IPS-NIHi11 (cell line): ENCODE measurements at regions not wholly inside any gene's neighbourhood (a gene's known extent, or its start where the extent isn't known, plus 50 kb on each side); places are given as distances from the start of the nearest gene placed in this dataset.
A peak's percentile ranks its signal among the peaks of the same experiment; 100 is the strongest.

Source experiments
- DNase-seq: peaks from one replicate; pipeline ENCODE4 v3.0.0; 2012; ENCODE audit warnings: mixed read lengths, low spot score

DNA sequence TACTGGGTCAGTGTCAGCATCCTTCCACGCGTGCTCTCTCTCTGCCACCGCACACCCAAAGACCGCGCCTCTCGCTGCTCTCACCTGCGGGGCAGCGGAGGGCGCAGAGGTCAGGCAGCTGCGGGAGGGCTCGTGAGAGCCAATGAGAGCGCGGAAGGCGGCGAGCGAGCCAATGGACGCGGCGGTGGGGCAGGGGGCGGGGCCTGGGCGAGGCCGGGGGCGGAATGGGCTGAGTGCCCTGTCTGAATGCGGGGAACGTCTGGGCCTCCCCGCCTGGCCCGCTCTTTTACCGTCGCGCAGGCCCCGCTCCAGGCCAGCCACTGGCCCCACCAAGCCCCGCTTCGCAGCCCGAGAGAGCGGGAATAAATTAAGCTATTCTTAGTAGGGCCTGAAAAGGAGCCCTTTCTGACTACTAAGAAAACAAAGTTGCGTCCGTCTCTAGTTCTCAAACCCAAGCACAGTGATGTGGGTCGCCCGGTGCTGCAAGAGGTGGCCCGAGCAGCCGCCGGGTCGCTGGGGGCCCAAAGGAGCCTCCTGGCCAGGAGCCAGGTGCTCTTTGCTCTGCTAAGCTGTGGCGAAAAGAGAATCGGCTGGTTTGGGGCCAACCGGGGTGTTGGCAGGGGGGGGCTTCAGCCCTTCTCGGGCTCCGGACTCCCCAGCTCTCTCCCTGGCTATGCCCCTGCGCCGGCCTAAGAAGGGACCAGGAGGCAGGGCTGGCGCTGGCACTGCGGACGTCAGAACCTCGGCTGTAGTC, 81.1 kb upstream of the GLI2 start:
- peak; percentile 80 for DNase-seq

DNA sequence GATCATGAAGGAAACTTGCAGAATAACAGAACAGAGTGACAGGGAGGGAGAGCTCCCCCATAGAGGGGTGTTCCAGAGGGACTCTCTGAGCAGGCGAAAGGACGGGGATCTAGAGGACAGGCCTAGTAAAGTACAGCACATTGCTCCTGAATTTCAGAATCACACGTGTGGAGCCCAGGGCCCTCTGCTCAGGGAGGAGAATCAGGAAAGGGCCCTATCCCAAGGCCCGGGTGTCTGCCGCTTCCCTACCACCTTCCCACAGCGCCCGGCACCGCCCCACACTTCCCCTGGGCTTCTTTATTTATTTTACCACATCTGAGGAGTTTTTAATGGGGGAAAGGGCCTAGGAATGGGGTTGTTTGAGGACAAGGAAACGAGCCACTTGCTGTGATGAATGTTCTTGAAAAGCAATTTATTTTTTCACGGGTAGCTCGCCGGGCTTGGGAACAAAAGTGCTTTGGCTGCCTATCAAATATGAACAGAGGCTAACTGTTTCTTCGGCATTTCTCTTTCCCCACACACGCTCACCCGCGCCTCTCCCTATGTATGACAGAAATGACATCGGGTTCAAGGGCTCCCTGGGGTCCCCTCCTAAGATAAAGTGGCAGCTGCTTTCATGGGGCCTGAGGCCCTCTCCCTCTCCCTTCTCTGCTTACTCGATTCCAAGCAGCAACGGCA, 79.3 kb upstream of the GLI2 start:
- DNase-seq, result no peak

DNA sequence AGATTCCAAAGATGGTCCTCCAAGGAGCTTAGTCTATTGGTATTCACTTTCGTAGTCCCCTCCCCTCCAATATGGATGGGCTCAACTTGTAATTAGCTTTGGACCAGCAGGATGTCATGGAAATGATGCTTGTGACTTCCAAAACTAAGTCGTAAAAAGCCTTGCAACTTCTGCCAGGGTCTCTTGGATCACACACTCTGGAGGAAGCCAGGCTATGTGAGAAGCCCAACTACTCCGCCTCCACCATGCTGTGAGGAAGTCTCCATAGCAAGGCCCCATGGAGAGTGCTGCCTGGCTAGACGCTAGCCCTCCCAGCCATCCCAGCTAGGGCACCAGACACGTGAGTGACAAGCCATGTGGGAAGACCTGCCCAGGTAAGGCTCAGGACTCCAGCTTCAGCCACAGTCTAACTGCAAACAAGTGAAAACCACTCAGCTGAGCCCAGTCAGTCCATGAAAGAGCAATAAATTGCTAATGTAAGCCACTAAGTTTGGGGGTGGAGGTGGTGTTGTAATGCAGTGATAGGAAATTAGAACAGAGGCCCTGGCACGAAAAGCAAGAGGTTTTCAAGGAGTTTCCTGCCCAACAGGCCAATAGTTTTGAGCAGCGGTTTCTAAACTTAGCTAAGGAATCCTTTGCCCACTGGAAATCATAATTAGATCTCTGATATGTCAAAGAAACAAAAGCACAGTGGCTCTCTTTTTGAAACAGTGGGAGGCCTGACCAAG, 77.5 kb upstream of the GLI2 start:
- no peak for DNase-seq

DNA sequence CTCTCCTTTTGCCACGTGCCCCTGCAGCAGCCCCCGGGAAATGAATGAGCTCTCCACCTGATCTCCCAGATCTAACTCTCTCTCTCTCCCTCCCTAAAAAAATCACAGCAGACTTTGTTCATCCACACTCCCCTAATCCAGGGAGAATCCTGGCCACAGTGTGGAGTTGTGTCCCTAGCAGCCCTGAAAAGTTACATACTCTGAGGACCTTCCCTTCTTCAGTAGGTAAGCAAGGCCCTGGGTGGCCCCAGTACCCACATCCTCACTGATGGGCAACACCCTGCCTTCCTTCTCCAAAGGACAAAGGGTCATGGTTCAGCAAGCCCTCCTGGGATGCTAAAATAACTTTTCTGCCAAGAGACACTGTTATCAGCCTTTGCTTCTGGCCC, 76.9 kb upstream of the GLI2 start:
- DNase-seq, result no peak

- no peak for DNase-seq
Observed at GRCh38 chr2:120659275-120659977, 76.2 kb upstream of the GLI2 start.

- DNase-seq, result no peak
Observed at GRCh38 chr2:120660056-120660694, 75.5 kb upstream of the GLI2 start.

GRCh38 chr2:120660771-120661459, 74.8 kb upstream of the GLI2 start:
- no peak for DNase-seq

- DNase-seq, result peak; percentile 71
Observed at GRCh38 chr2:120661551-120661950, 74.1 kb upstream of the GLI2 start.

DNA sequence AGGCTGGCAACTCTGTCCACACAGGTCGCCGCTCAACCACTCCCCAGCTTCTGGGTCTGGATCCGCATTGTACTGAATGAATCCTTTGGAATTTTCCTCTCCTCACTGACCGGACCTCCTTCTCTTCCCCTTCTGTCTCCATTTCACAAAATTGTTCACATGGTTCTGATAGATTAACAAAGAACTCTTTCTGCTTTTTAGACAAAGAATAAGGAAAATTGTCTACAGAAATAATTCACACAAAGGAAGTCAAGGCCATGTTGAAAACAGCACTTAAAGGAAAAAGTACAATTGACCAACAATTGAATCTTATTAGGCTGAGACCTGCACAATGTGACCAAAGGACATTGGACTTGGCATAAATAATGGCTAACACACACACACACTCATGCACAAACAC, 73.6 kb upstream of the GLI2 start:
- DNase-seq, result no peak

- no peak for DNase-seq
Observed at GRCh38 chr2:120662746-120663145, 72.9 kb upstream of the GLI2 start.

DNA sequence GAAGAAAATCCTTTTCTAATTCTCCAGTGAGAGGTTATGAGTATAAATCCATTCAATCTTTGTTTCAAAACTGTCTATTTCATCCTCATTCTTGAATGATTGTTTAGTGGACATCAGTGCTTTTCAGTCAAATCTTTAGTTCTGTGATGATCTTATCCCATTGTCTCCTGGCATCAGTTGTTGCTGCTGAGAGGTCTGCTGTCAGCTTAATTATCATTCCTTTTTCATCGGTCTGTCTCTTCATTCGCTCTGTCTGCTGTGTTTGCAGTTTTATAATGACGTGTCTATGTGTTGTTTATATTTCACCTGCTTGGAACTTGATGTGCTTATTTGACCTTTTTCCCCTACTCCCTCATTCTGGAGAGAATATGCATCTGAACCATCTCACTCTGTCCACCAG, 69.2 kb upstream of the GLI2 start:
- no peak for DNase-seq

DNA sequence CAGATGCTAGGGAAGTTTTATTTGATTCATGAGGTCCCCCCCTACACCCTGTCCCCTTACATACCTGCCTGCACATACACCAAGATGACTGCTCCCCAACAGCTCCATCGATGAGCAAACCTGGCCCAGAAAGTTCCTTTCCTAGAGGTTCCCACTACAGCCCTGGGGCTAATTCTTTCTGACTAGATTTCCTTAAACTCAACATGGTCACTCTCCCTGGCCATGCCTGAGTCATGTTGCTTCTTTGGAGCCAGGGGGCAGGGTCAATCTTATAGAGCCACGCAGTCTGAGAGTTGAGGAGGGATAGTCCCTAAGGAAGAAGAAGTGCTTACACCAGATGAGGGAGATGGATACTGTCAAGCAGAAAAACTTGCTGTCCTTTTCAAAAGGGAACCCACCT, 67.7 kb upstream of the GLI2 start:
- no peak for DNase-seq

DNA sequence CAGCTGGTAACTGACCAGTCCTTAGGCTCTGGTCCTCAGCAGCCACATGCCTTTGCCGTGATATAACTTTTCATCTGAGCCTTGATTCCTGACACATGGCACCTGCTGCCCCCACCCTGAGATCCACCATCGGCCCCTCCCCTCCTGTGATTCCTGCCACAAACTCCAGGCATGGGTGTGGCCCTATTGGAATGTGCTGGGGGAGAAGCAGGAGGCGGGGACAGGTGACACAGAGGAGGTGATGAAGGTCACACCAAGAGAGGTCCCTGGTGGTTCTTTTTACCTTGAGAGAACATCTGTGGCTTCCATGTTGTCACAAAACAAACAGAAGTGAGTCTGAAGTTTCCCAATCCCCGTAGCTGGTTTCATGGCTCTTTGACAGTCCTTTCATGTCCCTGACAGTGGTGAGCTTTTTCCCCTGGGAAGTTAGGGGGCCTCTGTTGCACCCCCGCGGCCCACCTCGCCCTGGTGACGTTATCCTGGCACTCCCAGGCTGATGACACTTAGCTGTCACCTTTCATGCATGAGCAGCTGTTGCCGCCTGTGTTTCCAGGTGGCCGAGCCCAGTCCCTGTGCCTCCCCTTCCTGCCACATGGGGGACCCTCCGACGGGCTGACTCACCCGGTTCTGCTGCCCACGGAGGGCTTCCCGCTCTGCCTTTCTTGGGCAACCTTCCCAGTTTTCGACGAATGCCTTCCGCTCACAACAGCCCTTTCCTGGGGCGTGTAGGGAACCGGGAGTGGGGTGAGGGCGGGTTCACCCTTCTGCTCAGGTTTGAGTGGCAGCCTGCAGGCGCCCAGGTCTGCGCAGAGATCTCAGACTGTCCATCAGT, 66.3 kb upstream of the GLI2 start:
- peak; percentile 74 for DNase-seq

DNA sequence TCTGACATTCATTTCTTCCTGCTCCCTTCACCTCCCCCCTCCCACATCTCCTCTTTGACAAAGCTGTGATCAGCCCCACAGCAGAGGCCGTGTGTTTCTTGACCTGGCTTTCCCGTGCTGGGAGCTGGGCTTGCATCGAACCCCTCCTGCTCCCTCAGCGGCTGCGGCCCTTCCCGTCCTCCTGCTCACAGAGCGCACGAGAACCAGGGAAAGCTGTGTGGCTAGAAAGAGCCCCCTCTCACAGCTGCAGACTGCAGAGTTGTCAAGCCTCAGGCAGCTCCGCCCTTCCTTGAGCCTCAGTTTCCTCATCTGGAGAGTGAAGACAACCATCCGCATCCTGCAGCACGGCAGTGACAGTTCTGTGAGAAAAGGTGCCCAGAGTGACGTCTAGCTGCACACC, 65.7 kb upstream of the GLI2 start:
- no peak for DNase-seq

DNA sequence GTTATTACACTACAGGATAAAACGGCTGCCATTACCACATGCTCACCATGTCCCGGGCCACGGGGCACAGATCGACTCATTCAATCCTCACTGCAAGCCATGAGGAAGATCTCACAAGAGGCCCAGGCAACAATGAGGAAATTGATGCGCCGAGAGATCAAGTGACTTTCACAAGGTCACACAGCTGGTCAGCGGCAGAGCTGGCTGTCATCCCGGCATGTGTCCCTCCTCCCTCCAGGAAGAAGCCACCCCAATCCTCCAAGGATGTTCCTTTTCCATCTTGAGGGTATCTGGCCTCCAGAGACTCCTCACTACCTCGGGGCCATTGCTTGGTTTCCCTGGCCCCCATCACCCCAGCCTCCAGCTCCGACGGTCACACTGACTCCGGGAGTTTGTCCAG, 65.3 kb upstream of the GLI2 start:
- DNase-seq, result no peak

GRCh38 chr2:120670771-120671480, 64.7 kb upstream of the GLI2 start:
- no peak for DNase-seq

DNA sequence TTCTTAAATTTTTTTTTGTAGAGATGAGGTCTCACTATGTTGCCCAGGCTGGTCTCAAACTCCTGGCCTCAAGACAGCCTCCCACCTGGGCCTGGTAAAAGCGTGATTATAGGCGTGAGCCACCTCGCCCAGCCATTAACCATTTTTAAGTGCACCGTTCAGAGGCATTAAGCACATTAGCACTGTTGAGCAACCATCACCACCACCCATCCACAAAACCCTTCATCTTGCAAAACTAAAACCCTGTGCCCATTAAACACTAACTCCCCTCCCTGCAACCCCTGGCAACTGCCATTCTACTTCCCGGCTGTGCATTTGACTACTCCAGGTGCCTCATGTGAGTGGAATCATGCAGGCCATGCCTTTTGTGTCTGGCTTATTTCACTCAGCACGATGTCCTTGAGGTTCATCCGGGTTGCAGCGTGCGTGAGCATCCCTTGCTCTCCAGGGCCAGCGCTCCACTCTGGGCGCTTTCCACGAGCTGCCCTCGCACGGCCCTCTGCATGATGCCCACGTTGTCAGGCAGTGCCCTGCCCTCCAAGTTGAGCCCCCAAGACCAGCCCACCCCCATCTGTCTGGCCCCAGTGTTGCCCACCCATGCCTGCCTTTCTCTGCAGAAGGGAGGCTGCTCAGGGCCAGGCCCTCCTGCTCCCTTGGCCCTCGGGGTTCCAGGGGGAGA, 63.0 kb upstream of the GLI2 start:
- no peak for DNase-seq

DNA sequence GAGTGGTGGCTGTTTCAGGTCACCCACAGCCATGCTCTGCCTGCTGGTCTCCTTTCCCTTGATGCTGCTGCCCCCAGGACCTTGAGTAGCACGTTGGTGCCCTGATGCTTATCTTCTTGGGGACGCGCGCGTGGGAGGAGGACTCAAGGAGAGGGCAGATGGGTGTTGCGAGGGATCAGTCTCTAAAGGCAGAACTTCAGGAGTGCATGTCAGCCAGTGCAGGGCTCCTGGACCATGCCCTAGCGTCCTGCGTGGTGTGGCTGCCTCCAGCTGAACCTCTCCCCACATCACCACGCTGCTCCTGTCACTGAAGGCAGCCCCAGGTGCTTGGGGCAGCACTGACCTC, 62.5 kb upstream of the GLI2 start:
- no peak for DNase-seq

DNA sequence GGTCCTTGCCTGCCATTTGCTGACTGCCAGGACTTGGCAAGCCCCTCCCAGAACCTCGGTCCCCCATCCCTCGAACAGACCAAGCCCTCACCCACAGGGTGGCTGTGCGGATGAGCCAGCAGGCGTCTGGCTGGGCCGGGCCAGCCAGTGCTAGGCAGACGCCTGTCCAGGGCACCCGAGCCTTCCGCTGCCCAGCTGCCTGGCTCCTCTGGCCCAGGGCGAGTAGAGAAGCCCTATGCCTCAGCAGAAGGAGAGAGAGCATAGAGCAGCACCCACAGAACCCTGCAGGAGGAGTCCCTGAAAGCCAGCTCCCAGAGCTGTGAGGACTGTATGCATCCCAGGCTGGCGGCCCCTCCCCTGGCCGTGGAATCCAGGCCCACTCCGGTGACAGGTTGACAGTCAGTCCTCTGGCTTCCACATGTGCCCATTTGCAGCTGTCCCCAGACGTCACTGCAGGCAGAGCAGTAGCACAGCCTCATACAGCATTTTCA, 62.1 kb upstream of the GLI2 start:
- no peak for DNase-seq
